H1 (cell line): ENCODE measurements at regions not wholly inside any gene's neighbourhood (a gene's known extent, or its start where the extent isn't known, plus 50 kb on each side); places are given as distances from the start of the nearest gene placed in this dataset.

Source experiments
- CTCF ChIA-PET: fragments of 300-600 bp; sonication (Branson Sonifier 250); formaldehyde crosslinking; loops from one replicate; lab custom pipeline; 2021; ENCODE audit not compliant: partially characterized antibody; lab: Charles Lee
- POLR2A ChIA-PET: fragments of 300-600 bp; sonication (Branson Sonifier 250); formaldehyde crosslinking; loops from one replicate; lab custom pipeline; 2021; ENCODE audit warnings: inconsistent platforms; ENCODE audit not compliant: partially characterized antibody; lab: Charles Lee
- DNase-seq, 2 experiments: peaks; one replicate each; pipeline versions ENCODE4 v3.0.0 to v3.0.0-alpha.2; 2010 to 2022; ENCODE audit warnings: low spot score in 2 of 2, low read depth in 1 of 2, mixed read lengths in 1 of 2
- FAIRE-seq: peaks from 2 replicates; lab custom pipeline; 2011; peaks lifted over from hg19 to GRCh38; lab: Jason Lieb, UNC
- H2AFZ ChIP-seq: 2 replicates; pipeline ENCODE4 v1.8.1; 2012; ENCODE audit warnings: low read length, inconsistent platforms
- H2AK5ac ChIP-seq: 2 replicates; pipeline ENCODE4 v1.6.1; 2013; ENCODE audit warnings: low read depth, low read length
- H2BK120ac ChIP-seq: replicated peaks from 2 replicates; pipeline ENCODE3; 2013; ENCODE audit warnings: low read depth, low read length, inconsistent platforms
- H2BK12ac ChIP-seq: 2 replicates; pipeline ENCODE4 v1.6.1; 2013; ENCODE audit warnings: low read depth, low read length
- H2BK15ac ChIP-seq: 2 replicates; pipeline ENCODE4 v1.6.1; 2013; ENCODE audit warnings: low read length
- H2BK20ac ChIP-seq: 2 replicates; pipeline ENCODE4 v1.6.1; 2013; ENCODE audit warnings: low read length
- H2BK5ac ChIP-seq: 2 replicates; pipeline ENCODE4 v1.6.1; 2013; ENCODE audit warnings: low read depth, low read length
- H3K14ac ChIP-seq: 2 replicates; pipeline ENCODE4 v1.6.1; 2013; ENCODE audit warnings: inconsistent platforms; ENCODE audit not compliant: insufficient read length
- H3K18ac ChIP-seq: 2 replicates; pipeline ENCODE4 v1.6.1; 2013; ENCODE audit warnings: low read length; ENCODE audit errors: extremely low read depth
- H3K23ac ChIP-seq: 2 replicates; pipeline ENCODE4 v1.6.1; 2013; ENCODE audit warnings: inconsistent platforms; ENCODE audit not compliant: insufficient read length
- H3K23me2 ChIP-seq: 2 replicates; pipeline ENCODE4 v1.6.1; 2013; ENCODE audit warnings: low read depth, low read length
- H3K27ac ChIP-seq: 2 replicates; pipeline ENCODE4 v1.6.1; 2011; ENCODE audit warnings: low read depth, low read length, inconsistent platforms
- H3K27me3 ChIP-seq, 4 experiments: replicated peaks in 1 of 4; 1 replicate in 1 of 4; 2 replicates in 3 of 4; pipeline versions ENCODE4 v1.6.1 to v1.8.1; 2011 to 2013; ENCODE audit warnings: low read length in 3 of 4, mild to moderate bottlenecking in 3 of 4, inconsistent platforms in 2 of 4, mixed read lengths in 2 of 4, moderate library complexity in 1 of 4; ENCODE audit not compliant: control insufficient read depth in 3 of 4, insufficient read depth in 3 of 4; ENCODE audit errors: extremely low read depth in 1 of 4
- H3K36me3 ChIP-seq, 4 experiments: 2 replicates each; pipeline versions ENCODE4 v1.6.1 to v1.8.1; 2011 to 2013; ENCODE audit warnings: mild to moderate bottlenecking in 4 of 4, low read length in 3 of 4, moderate library complexity in 2 of 4, control low read depth in 1 of 4, inconsistent platforms in 1 of 4; ENCODE audit not compliant: insufficient read depth in 4 of 4, control insufficient read depth in 2 of 4
- H3K4ac ChIP-seq: replicated peaks from 2 replicates; pipeline ENCODE3; 2013; ENCODE audit warnings: low read length, low read depth, mixed read lengths, inconsistent platforms; ENCODE audit not compliant: insufficient read length
- H3K4me1 ChIP-seq, 4 experiments: replicated peaks in 1 of 4; 1 replicate in 1 of 4; 2 replicates in 3 of 4; pipeline versions ENCODE4 v1.6.1 to v1.8.1; 2011 to 2013; ENCODE audit warnings: low read length in 3 of 4, inconsistent platforms in 2 of 4, mixed read lengths in 1 of 4; ENCODE audit not compliant: insufficient read depth in 4 of 4, control insufficient read depth in 3 of 4
- H3K4me2 ChIP-seq, 2 experiments: 2 replicates each; pipeline versions ENCODE4 v1.6.1 to v1.8.1; 2011 to 2013; ENCODE audit warnings: low read depth in 2 of 2, low read length in 2 of 2, control low read depth in 1 of 2, inconsistent platforms in 1 of 2, mild to moderate bottlenecking in 1 of 2; ENCODE audit not compliant: insufficient read depth in 1 of 2
- H3K4me3 ChIP-seq, 4 experiments: fragments of 200-600, 300-600 bp in 1 of 4; sonication (generic), shearing (Covaris generic), sonication (Bioruptor Twin) in 1 of 4; 2 replicates each; pipeline versions ENCODE4 v1.5.1 to v1.8.1; 2011 to 2016; ENCODE audit warnings: low read length in 4 of 4, low read depth in 3 of 4, control low read depth in 2 of 4, inconsistent platforms in 2 of 4, mild to moderate bottlenecking in 2 of 4, mixed read lengths in 1 of 4, moderate library complexity in 1 of 4; ENCODE audit not compliant: insufficient read depth in 2 of 4; ENCODE audit errors: extremely low read depth in 1 of 4
- H3K56ac ChIP-seq: replicated peaks from 2 replicates; pipeline ENCODE3; 2013; ENCODE audit warnings: low read depth, mild to moderate bottlenecking, mixed read lengths, low read length, inconsistent platforms; ENCODE audit not compliant: insufficient read length
- H3K79me1 ChIP-seq: 2 replicates; pipeline ENCODE4 v1.6.1; 2013; ENCODE audit warnings: low read depth, low read length, control low read depth
- H3K79me2 ChIP-seq, 2 experiments: 2 replicates each; pipeline versions ENCODE4 v1.6.1 to v1.8.1; 2012 to 2013; ENCODE audit warnings: low read length in 2 of 2, mild to moderate bottlenecking in 2 of 2, inconsistent platforms in 1 of 2; ENCODE audit not compliant: insufficient read depth in 2 of 2, control insufficient read depth in 1 of 2
- H3K9ac ChIP-seq, 4 experiments: replicated peaks in 1 of 4; 1 replicate in 1 of 4; 2 replicates in 3 of 4; pipeline versions ENCODE4 v1.6.1 to v1.8.1; 2011 to 2013; ENCODE audit warnings: low read depth in 3 of 4, low read length in 3 of 4, control low read depth in 2 of 4, mild to moderate bottlenecking in 2 of 4, moderate library complexity in 2 of 4, inconsistent platforms in 1 of 4; ENCODE audit errors: extremely low read depth in 1 of 4
- H3K9me3 ChIP-seq, 2 experiments: 2 replicates each; pipeline versions ENCODE4 v1.6.1 to v1.8.1; 2012 to 2013; ENCODE audit warnings: mild to moderate bottlenecking in 2 of 2, moderate library complexity in 2 of 2, control low read depth in 1 of 2, inconsistent platforms in 1 of 2, low read depth in 1 of 2, low read length in 1 of 2, mixed read lengths in 1 of 2; ENCODE audit not compliant: insufficient read depth in 2 of 2
- H4K20me1 ChIP-seq, 2 experiments: replicated peaks in 1 of 2; 2 replicates each; pipeline versions ENCODE3 to v1.8.1; 2011 to 2013; ENCODE audit warnings: inconsistent platforms in 2 of 2, low read length in 2 of 2, mild to moderate bottlenecking in 1 of 2; ENCODE audit not compliant: insufficient read depth in 2 of 2, control insufficient read depth in 1 of 2
- H4K5ac ChIP-seq: 2 replicates; pipeline ENCODE4 v1.6.1; 2013; ENCODE audit warnings: low read length, low read depth, mixed read lengths, inconsistent platforms; ENCODE audit not compliant: insufficient read length
- H4K8ac ChIP-seq: 2 replicates; pipeline ENCODE4 v1.8.0; 2013; ENCODE audit warnings: mild to moderate bottlenecking, moderate library complexity, low read length, inconsistent platforms; ENCODE audit not compliant: insufficient read depth; ENCODE audit errors: extremely low read depth
- H4K91ac ChIP-seq: replicated peaks from 2 replicates; pipeline ENCODE3; 2013; ENCODE audit warnings: low read length, mixed read lengths, inconsistent platforms; ENCODE audit not compliant: insufficient read length
- ASH2L ChIP-seq: fragments of 200-600, 300-600 bp; sonication (generic); IDR thresholded peaks from one replicate; pipeline ENCODE4 v1.7.1; 2017; ENCODE audit warnings: low read length
- CTBP2 ChIP-seq: IDR thresholded peaks from 2 replicates; pipeline ENCODE4 v1.7.0; 2011; ENCODE audit warnings: borderline replicate concordance, mild to moderate bottlenecking, moderate library complexity, mixed read lengths, low read length; ENCODE audit not compliant: insufficient read depth, insufficient read length
- EGR1 ChIP-seq: IDR thresholded peaks from 2 replicates; pipeline ENCODE4 v1.6.1; 2011; ENCODE audit warnings: low read depth, low read length, borderline replicate concordance
- GTF2F1 ChIP-seq: IDR thresholded peaks from 2 replicates; pipeline ENCODE4 v1.6.1; 2012; ENCODE audit warnings: low read depth, low read length, improper control_type of control experiment, borderline replicate concordance
- HDAC2 ChIP-seq, 2 experiments: fragments of 300-600 bp in 1 of 2; sonication (generic) in 1 of 2; IDR thresholded peaks; 2 replicates each; pipeline ENCODE4 v1.6.1; 2011 to 2012; ENCODE audit warnings: low read depth in 2 of 2, low read length in 2 of 2, mild to moderate bottlenecking in 2 of 2, moderate library complexity in 2 of 2, borderline replicate concordance in 1 of 2, inconsistent platforms in 1 of 2
- JUN ChIP-seq: IDR thresholded peaks from 2 replicates; pipeline ENCODE4 v1.6.1; 2011; ENCODE audit warnings: low read depth, mild to moderate bottlenecking, improper control_type of control experiment, low read length
- SIRT6 ChIP-seq: IDR thresholded peaks from one replicate; pipeline ENCODE4 v1.7.1; 2012; ENCODE audit warnings: low read length, inconsistent platforms
- SP1 ChIP-seq: IDR thresholded peaks from 2 replicates; pipeline ENCODE4 v1.6.1; 2011; ENCODE audit warnings: low read depth, low read length
- TBP ChIP-seq: IDR thresholded peaks from 2 replicates; pipeline ENCODE4 v1.6.1; 2011; ENCODE audit warnings: low read depth, low read length, improper control_type of control experiment

DNA sequence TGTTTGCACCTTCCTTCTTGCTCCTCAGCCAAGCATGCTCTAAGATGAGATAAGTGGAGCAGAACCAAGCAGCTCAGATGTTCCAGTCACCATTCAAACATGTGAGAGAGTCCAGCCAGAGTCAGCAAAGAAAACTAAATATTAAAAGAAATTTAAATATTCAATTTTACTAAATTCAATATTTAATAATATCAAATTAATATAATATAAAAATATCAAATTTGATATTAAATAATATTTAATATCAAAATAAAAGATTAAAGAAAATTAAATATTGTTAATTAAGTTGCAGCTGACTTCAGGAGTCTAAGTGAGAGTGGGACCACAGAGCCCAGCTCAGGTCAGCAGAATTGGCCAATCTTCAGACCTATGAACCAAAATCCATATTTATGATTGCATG is 526.1 kb upstream of the FLRT2 start:
- H2BK15ac ChIP-seq, result no peak overlapping the region
- H3K56ac ChIP-seq, result no peak overlapping the region
- H3K4ac ChIP-seq, result no peak overlapping the region
- no peaks in the 10 kb centered on the region for H4K20me1 ChIP-seq
- no peak overlapping the region for H4K5ac ChIP-seq
- no peak overlapping the region for H3K14ac ChIP-seq
- H4K8ac ChIP-seq, result no peak overlapping the region
- no peak overlapping the region for H2AK5ac ChIP-seq
- no peaks in the 10 kb centered on the region for H3K23me2 ChIP-seq
- no peaks in the 10 kb centered on the region for H3K4me1 ChIP-seq
- DNase-seq (no peak), FAIRE-seq (no peak)
- H2BK12ac ChIP-seq, result no peak overlapping the region
- no peak overlapping the region for H4K91ac ChIP-seq
- H3K23ac ChIP-seq, result no peak overlapping the region
- H3K9me3 ChIP-seq, result no peaks in the 10 kb centered on the region
- no peak overlapping the region for H3K4me2 ChIP-seq
- H3K27me3 ChIP-seq, result no peaks in the 10 kb centered on the region
- no peaks in the 10 kb centered on the region for H3K36me3 ChIP-seq
- no peak overlapping the region for H3K9ac ChIP-seq
- no peaks in the 10 kb centered on the region for H3K79me2 ChIP-seq
- H3K18ac ChIP-seq, result no peak overlapping the region
- H3K4me3 ChIP-seq, result no peak overlapping the region
- CTCF ChIA-PET, result no interaction called here
- H2BK5ac ChIP-seq, result no peak overlapping the region
- no peak overlapping the region for H2AFZ ChIP-seq
- H3K79me1 ChIP-seq, result no peaks in the 10 kb centered on the region
- POLR2A ChIA-PET, result no interaction called here
- no peak overlapping the region for H2BK20ac ChIP-seq
- no peak overlapping the region for H3K27ac ChIP-seq
- no peak overlapping the region for H2BK120ac ChIP-seq
- no peak for TF ChIP-seq GTF2F1
- TF ChIP-seq SP1, result no peak
- no peak for TF ChIP-seq CTBP2
- TF ChIP-seq JUN, result no peak
- no peak for TF ChIP-seq ASH2L
- TF ChIP-seq EGR1, result no peak
- no peak for TF ChIP-seq TBP
- TF ChIP-seq SIRT6, result no peak
- no peak for TF ChIP-seq HDAC2 (IDR thresholded peaks at IDR 0.05; ENCODE audit: borderline replicate concordance in 1 of 2, low read depth in 2 of 2, low read length in 2 of 2)
